Type B pancreatic cell (in vitro differentiated cells): ENCODE measurements at regions not wholly inside any gene's neighbourhood (a gene's known extent, or its start where the extent isn't known, plus 50 kb on each side); places are given as distances from the start of the nearest gene placed in this dataset.
A peak's percentile ranks its signal among the peaks of the same experiment; 100 is the strongest.
"Not testable (repeated sequence)": the region's sequence is repeated elsewhere in the genome, so short reads cannot be mapped to it uniquely, and the experiment has no call there.

Source experiments
- DNase-seq: peaks from one replicate; pipeline ENCODE4 v3.0.0; 2021; ENCODE audit warnings: mixed read lengths; ENCODE audit not compliant: unreplicated experiment; ENCODE audit errors: extremely low spot score
- H3K27ac Mint-ChIP-seq: 2 replicates; pipeline ENCODE4 v1.8.0; 2021; ENCODE audit warnings: mild to moderate bottlenecking, mixed read lengths
- H3K27me3 Mint-ChIP-seq: 2 replicates; pipeline ENCODE4 v1.8.0; 2021; ENCODE audit warnings: mixed read lengths
- H3K36me3 Mint-ChIP-seq: 2 replicates; pipeline ENCODE4 v1.8.0; 2021; ENCODE audit warnings: mixed read lengths
- H3K4me1 Mint-ChIP-seq: one replicate; pipeline ENCODE4 v1.8.0; 2021; ENCODE audit warnings: mixed read lengths; ENCODE audit not compliant: unreplicated experiment
- H3K4me3 Mint-ChIP-seq: 2 replicates; pipeline ENCODE4 v1.8.0; 2021; ENCODE audit warnings: mild to moderate bottlenecking, mixed read lengths
- H3K9me3 Mint-ChIP-seq: 2 replicates; pipeline ENCODE4 v1.8.0; 2021; ENCODE audit warnings: mixed read lengths
- TF ChIP-seq, protein P1 (sequence below): fragments of 200-600 bp; sonication (generic); conservative IDR thresholded peaks from 2 replicates; pipeline ENCODE4 v1.5.0; 2021; ENCODE audit warnings: antibody characterized with exemption, mild to moderate bottlenecking

DNA sequence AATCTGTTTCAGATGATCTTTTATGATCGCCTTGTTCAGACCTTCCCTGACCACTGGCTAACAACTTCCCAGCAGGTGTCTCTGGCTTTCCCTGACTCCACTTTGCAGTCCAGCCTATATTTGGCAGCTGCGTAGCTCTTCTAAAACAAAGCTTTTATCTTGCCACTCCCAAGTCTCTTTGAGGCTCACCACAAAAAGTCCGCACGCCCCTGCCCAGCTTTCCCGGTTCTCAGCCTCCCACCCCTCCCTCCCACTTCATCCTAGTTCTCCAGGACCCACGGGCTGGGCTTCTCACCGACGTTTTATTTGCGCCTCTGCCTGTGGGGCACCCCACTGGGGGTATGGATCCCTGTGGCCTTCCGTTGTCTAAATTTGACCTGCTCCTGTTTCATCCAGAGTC, 58.9 kb upstream of the USP6NL start:
- Mint-ChIP-seq H3K4me3 (no peak overlapping the region), H3K27me3 (peaks cover 3% of the 10 kb centered on the region), H3K27ac (no peak overlapping the region), H3K4me1 (peaks cover 14% of the 10 kb centered on the region), H3K36me3 (no peaks in the 10 kb centered on the region), H3K9me3 (peaks cover 4% of the 10 kb centered on the region)
- TF ChIP-seq, protein P1, sequence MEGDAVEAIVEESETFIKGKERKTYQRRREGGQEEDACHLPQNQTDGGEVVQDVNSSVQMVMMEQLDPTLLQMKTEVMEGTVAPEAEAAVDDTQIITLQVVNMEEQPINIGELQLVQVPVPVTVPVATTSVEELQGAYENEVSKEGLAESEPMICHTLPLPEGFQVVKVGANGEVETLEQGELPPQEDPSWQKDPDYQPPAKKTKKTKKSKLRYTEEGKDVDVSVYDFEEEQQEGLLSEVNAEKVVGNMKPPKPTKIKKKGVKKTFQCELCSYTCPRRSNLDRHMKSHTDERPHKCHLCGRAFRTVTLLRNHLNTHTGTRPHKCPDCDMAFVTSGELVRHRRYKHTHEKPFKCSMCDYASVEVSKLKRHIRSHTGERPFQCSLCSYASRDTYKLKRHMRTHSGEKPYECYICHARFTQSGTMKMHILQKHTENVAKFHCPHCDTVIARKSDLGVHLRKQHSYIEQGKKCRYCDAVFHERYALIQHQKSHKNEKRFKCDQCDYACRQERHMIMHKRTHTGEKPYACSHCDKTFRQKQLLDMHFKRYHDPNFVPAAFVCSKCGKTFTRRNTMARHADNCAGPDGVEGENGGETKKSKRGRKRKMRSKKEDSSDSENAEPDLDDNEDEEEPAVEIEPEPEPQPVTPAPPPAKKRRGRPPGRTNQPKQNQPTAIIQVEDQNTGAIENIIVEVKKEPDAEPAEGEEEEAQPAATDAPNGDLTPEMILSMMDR: no peak
- no peak for DNase-seq

DNA sequence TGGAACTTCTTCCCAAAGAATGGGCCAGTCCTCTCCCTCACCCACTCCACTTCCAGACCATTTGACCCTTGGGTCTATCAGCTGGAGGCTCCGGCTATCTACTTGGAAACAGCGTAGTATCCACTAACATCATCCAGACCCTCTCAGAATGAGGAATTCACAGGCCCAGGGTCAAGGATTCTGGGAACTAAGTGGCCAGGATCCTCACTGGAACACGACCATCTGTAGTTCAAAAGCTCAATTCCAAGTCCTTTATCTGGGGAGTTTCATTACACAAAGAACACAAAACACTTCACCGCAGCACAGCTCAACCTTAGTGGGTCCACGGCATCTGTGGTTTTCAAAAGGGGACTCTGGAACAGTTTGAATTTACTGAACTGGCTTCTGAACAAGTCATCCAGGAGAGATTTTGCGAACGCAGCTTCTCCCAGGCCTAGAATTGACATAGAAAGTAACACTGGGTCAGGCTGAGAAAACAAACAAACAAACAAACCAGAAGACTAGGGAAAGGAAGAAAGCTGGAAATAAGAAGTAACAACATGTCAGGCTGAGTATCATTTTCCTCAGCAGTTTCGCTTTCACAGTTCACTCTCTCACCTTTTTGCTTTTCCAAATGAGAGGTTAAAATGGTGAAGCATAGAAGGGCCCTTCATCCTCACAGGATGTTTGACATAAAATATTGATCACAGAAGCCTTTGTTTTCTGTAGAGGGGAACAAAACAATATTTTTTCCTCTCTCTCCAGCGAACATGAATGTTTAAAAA, 57.6 kb upstream of the USP6NL start:
- Mint-ChIP-seq H3K36me3 (no peaks in the 10 kb centered on the region), H3K27me3 (peaks cover 3% of the 10 kb centered on the region), H3K4me3 (no peak overlapping the region), H3K9me3 (peaks cover 4% of the 10 kb centered on the region), H3K27ac (no peak overlapping the region), H3K4me1 (peaks cover 11% of the 10 kb centered on the region)
- TF ChIP-seq, protein P1: no peak
- no peak for DNase-seq

DNA sequence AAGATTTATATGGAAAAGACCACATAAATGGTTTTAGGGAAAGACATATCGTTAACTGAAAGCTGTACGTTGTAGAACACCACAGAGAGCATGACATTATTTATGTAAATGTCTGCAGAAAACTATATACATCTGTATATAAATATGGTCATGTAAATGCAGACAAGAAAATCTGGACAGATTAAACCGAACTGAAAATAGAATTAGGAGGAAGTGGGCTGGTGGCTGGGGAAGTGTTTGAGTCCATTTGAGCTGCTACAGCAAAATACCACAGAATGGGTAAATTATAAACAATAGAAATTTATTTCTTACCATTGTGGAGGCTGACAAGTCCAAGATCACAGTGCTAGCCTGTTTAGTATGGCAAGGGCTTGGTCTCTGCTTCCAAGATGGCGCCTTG, 56.3 kb upstream of the USP6NL start:
- TF ChIP-seq, protein P1: no peak
- H3K27ac Mint-ChIP-seq: no peak overlapping the region
- H3K4me1 Mint-ChIP-seq: peaks cover under 1% of the 10 kb centered on the region
- no peaks in the 10 kb centered on the region for H3K36me3 Mint-ChIP-seq
- no peak for DNase-seq
- H3K4me3 Mint-ChIP-seq: no peak overlapping the region
- peaks cover 4% of the 10 kb centered on the region for H3K9me3 Mint-ChIP-seq
- no peaks in the 10 kb centered on the region for H3K27me3 Mint-ChIP-seq

DNA sequence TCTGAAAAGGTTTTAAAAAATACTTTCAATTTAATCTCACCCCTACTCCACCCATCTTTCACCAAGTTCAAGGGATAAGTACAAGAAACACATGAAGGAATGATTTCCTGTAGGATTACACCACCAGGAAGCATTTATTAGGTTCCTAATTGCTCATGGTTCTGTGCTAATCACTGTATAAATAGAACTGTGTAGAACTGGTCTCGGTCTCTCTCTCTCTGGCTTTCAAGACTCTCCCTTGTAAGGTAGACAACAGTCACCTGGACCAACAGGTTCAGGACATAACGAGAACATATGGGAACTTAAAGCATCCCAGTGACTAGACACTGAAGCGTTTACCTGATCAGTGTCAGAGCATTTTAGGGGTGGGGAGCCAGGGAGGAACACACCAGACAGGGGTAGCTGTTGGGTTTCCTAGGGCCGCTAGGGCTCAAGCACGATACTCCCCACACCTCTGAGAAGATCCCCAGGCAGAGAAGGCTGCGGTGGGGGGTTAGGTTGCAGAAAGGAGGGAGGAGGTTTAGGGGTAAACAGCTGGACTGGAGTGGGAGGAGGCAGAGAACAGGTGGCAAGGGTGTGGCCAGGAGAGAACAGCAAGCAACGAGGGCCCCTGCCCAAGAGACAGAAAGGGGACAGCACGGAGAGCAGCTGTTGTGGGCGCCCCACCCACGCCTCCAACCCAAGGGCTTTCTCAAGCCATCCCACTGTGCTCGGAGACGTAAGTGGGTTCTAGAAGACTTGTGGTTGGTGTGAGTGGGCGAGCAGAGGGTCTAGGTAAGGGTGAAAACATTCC, 52.5 kb upstream of the USP6NL start:
- H3K27ac Mint-ChIP-seq: peak overlapping the region; percentile 11
- H3K4me1 Mint-ChIP-seq: peaks cover 4% of the 10 kb centered on the region
- TF ChIP-seq, protein P1: no peak
- H3K4me3 Mint-ChIP-seq: no peak overlapping the region
- peaks cover 4% of the 10 kb centered on the region for H3K9me3 Mint-ChIP-seq
- no peaks in the 10 kb centered on the region for H3K27me3 Mint-ChIP-seq
- no peaks in the 10 kb centered on the region for H3K36me3 Mint-ChIP-seq
- DNase-seq: no peak

DNA sequence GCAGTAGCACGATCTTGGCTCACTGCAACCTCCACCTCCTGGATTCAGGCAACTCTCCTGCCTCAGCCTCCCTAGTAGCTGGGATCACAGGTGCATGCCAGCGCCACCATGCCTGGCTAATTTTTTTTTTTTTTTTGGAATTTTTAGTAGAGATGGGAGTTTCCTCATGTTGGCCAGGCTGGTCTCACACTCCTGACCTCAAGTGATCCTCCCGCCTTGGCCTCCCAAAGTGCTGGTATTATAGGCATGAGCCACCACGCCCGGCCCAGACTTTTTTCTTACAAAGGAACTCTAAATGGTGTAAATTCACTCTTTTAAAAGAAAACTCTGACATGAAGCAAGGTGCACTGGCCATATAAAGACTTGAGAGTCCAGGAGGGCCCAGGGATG, 51.7 kb upstream of the USP6NL start:
- H3K4me3 Mint-ChIP-seq, H3K36me3 Mint-ChIP-seq, H3K27ac Mint-ChIP-seq, DNase-seq, H3K4me1 Mint-ChIP-seq, H3K27me3 Mint-ChIP-seq, H3K9me3 Mint-ChIP-seq: not testable (repeated sequence)

DNA sequence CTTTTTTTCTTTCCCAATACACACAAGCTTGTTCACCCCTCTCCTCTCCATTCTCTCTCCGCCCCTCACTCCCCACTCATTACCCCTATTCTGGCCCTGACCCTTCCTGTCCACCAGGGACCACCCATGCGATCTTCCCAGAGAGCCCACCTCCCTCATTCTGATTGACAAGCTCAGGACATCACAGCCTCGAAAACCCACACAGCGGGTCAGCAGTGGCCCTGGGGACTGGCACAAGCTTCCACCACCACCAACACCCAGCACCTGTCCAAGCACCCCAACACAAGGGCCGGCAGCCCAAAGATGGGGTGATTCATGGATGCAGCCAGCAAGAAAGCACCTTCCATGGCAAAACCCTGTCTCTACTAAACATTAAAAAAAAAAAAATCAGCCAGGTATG, 50.0 kb upstream of the USP6NL start:
- no peak for DNase-seq
- Mint-ChIP-seq H3K27me3 (no peaks in the 10 kb centered on the region), H3K36me3 (no peaks in the 10 kb centered on the region), H3K27ac (no peak overlapping the region), H3K9me3 (peaks cover 4% of the 10 kb centered on the region), H3K4me1 (peaks cover 4% of the 10 kb centered on the region), H3K4me3 (no peak overlapping the region)
- TF ChIP-seq, protein P1: no peak
